T1000 (cell line): ENCODE measurements at regions not wholly inside any gene's neighbourhood (a gene's known extent, or its start where the extent isn't known, plus 50 kb on each side); places are given as distances from the start of the nearest gene placed in this dataset.

Source experiments
- DNase-seq: peaks from one replicate; lab custom pipeline; 2025; ENCODE audit warnings: mixed read lengths; lab: John Stamatoyannopoulos, UW

GRCh38 chr22:49507607-49508292 is 319.9 kb downstream of the BRD1 start:
- no peak for DNase-seq

- no peak for DNase-seq
Observed at GRCh38 chr22:49506010-49506400, 321.7 kb downstream of the BRD1 start.

GRCh38 chr22:49505337-49506009 is 322.2 kb downstream of the BRD1 start:
- DNase-seq = no peak

GRCh38 chr22:49503896-49504521 is 323.7 kb downstream of the BRD1 start:
- no peak for DNase-seq

- no peak for DNase-seq
Observed at GRCh38 chr22:49503321-49503720, 324.4 kb downstream of the BRD1 start.

- DNase-seq = no peak
Observed at GRCh38 chr22:49502126-49502826, 325.4 kb downstream of the BRD1 start.

- no peak for DNase-seq
Observed at GRCh38 chr22:49500942-49501395, 326.7 kb downstream of the BRD1 start.

GRCh38 chr22:49500076-49500460 is 327.6 kb downstream of the BRD1 start:
- no peak for DNase-seq

- no peak for DNase-seq
Observed at GRCh38 chr22:49499433-49500075, 328.1 kb downstream of the BRD1 start.

- no peak for DNase-seq
Observed at GRCh38 chr22:49497266-49497665, 330.4 kb downstream of the BRD1 start.

- DNase-seq = no peak
Observed at GRCh38 chr22:49494555-49494954, 333.1 kb downstream of the BRD1 start.

GRCh38 chr22:49492741-49493251 is 334.9 kb downstream of the BRD1 start:
- no peak for DNase-seq

- no peak for DNase-seq
Observed at GRCh38 chr22:49492308-49492707, 335.4 kb downstream of the BRD1 start.

GRCh38 chr22:49491726-49492125 is 335.9 kb downstream of the BRD1 start:
- no peak for DNase-seq

- no peak for DNase-seq
Observed at GRCh38 chr22:49491221-49491635, 336.4 kb downstream of the BRD1 start.

- DNase-seq = no peak
Observed at GRCh38 chr22:49490692-49491091, 337.0 kb downstream of the BRD1 start.

- DNase-seq = no peak
Observed at GRCh38 chr22:49489821-49490220, 337.9 kb downstream of the BRD1 start.

GRCh38 chr22:49488943-49489342 is 338.7 kb downstream of the BRD1 start:
- DNase-seq = no peak

GRCh38 chr22:49487950-49488349 is 339.7 kb downstream of the BRD1 start:
- no peak for DNase-seq

GRCh38 chr22:49486225-49486624 is 341.4 kb downstream of the BRD1 start:
- DNase-seq = no peak

- no peak for DNase-seq
Observed at GRCh38 chr22:49483946-49484345, 343.7 kb downstream of the BRD1 start.
